ENCODE measurements at regions not wholly inside any gene's neighbourhood (a gene's known extent, or its start where the extent isn't known, plus 50 kb on each side); places are given as distances from the start of the nearest gene placed in this dataset.

DNA sequence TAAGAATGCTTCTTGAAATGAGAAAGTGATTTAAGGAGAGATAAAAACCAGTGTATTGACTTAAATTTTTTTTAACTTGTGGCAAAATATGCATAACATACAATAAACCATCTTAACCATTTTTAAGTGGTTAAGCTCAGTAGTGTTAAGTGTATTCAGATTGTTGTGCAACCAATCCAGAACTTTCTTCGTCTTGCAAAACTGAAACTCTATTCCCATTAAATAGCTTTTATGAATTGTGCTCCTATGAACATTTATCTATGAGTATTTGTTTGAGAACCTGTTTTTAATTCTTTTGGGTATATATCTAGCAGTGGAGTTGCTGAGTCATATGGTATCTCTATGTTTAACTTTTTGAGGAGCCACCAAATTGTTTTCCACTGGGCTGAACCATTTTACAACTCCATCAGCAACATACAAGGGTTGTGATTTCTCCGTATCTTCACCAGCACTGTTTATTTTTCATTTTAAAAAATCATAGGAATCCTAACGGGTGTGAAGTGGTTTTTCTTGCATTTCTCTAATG, 76.6 kb upstream of the ACTBL2 start:
- H3K4me1 ChIP-seq (ENCODE audit: insufficient read depth), result no peaks in the 10 kb centered on the region
- 54 to 61% (median 56%) methylated on average over 3 of the region's 3 CpGs for WGBS, 3 donors
- no peaks in the 10 kb centered on the region for H3K9me3 ChIP-seq
- H3K27me3 ChIP-seq, result no peaks in the 10 kb centered on the region
- no peak for TF ChIP-seq POLR2A (IDR thresholded peaks at IDR 0.05)
- TF ChIP-seq EP300 (IDR thresholded peaks at IDR 0.05), result no peak
- TF ChIP-seq, protein P1, sequence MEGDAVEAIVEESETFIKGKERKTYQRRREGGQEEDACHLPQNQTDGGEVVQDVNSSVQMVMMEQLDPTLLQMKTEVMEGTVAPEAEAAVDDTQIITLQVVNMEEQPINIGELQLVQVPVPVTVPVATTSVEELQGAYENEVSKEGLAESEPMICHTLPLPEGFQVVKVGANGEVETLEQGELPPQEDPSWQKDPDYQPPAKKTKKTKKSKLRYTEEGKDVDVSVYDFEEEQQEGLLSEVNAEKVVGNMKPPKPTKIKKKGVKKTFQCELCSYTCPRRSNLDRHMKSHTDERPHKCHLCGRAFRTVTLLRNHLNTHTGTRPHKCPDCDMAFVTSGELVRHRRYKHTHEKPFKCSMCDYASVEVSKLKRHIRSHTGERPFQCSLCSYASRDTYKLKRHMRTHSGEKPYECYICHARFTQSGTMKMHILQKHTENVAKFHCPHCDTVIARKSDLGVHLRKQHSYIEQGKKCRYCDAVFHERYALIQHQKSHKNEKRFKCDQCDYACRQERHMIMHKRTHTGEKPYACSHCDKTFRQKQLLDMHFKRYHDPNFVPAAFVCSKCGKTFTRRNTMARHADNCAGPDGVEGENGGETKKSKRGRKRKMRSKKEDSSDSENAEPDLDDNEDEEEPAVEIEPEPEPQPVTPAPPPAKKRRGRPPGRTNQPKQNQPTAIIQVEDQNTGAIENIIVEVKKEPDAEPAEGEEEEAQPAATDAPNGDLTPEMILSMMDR (IDR thresholded peaks at IDR 0.05), result no peak
- H3K4me3 ChIP-seq, result no peak overlapping the region
- intact Hi-C loops (cut with DNase I), result no loop called here
- H3K36me3 ChIP-seq, result no peaks in the 10 kb centered on the region
- no peak overlapping the region for H3K27ac ChIP-seq
- DNase-seq, result no peak

DNA sequence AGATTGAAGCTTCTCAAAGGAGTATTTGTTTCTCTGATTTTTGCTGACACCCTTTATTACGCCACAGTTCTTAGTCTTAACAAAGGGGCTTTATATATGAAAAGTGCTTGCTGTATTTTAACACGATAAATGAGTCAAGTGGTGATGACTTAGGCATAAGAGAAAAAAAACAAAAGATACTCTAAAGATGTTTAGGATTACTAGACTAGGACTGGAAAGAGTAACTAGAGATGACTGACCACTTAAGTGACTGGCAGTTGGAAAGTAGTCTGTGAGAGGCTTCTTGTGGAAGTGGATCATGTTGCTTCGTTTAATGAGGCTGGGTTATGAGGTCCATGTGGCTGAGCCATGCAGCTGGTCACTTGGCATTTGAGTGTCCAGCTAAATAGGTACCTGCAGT, 69.4 kb upstream of the ACTBL2 start:
- WGBS, 3 donors, result 92 to 94% (median 94%) methylated on average over 3 of the region's 3 CpGs
- DNase-seq, result no peak
- H3K27me3 ChIP-seq, result no peaks in the 10 kb centered on the region
- intact Hi-C loops (cut with DNase I), result no loop called here
- H3K4me1 ChIP-seq (ENCODE audit: insufficient read depth), result no peaks in the 10 kb centered on the region
- H3K36me3 ChIP-seq, result no peaks in the 10 kb centered on the region
- no peak overlapping the region for H3K4me3 ChIP-seq
- TF ChIP-seq POLR2A (IDR thresholded peaks at IDR 0.05), result no peak
- TF ChIP-seq, protein P1 (IDR thresholded peaks at IDR 0.05), result no peak
- no peak for TF ChIP-seq EP300 (IDR thresholded peaks at IDR 0.05)
- no peak overlapping the region for H3K27ac ChIP-seq
- H3K9me3 ChIP-seq, result no peaks in the 10 kb centered on the region

DNA sequence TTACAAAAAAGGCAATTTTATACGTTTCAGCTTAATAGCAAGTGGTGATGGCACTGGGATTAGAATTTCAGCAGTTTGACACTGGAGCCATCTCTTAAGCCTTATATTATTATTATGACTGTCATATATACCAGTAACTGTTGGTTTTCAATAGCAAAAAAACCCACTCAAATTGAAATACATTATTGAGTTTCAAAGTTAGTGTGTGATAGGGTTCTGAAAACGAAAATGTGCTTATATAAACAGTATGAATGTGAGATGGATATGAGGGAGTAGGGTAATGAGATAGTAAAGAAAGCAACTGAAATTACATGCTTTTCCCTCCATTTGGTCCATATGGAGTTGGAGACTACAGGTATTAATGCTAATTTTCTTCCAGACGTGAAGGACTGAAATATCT, 68.6 kb upstream of the ACTBL2 start:
- no peak overlapping the region for H3K4me3 ChIP-seq
- intact Hi-C loops (cut with DNase I), result no loop called here
- H3K4me1 ChIP-seq (ENCODE audit: insufficient read depth), result no peaks in the 10 kb centered on the region
- H3K27ac ChIP-seq, result no peak overlapping the region
- no peaks in the 10 kb centered on the region for H3K36me3 ChIP-seq
- TF ChIP-seq EP300 (IDR thresholded peaks at IDR 0.05) (no peak), POLR2A (IDR thresholded peaks at IDR 0.05) (no peak)
- TF ChIP-seq, protein P1 (IDR thresholded peaks at IDR 0.05), result no peak
- DNase-seq, result no peak
- WGBS, 3 donors, result 84 to 89% (median 87%) methylated on average over 3 of the region's 3 CpGs
- H3K27me3 ChIP-seq, result no peaks in the 10 kb centered on the region
- no peaks in the 10 kb centered on the region for H3K9me3 ChIP-seq

DNA sequence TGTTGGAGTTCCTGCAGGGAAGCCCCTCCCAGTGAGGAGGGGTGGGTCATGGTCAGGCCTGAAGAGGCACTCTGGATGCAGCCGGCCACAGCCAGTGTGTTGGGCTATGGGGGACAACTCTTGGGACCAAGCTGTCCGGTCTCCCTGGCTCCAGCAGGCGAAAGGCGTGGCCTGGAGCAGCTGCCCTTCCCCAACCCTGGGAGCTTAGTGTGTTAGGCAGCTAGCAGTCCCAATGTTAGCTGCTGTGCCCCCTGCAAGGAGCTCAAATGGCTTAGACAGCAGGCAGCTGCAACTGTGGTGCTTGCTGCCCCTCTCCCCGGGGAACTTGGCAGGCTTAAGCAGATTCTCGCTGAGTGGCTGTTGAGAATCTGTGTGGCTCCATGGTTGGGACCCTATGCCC, 67.5 kb upstream of the ACTBL2 start:
- Histone ChIP-seq H3K27ac (no peak overlapping the region), H3K27me3 (no peaks in the 10 kb centered on the region), H3K4me3 (no peak overlapping the region), H3K36me3 (no peaks in the 10 kb centered on the region), H3K9me3 (no peaks in the 10 kb centered on the region), H3K4me1 (ENCODE audit: insufficient read depth) (no peaks in the 10 kb centered on the region)
- 90 to 98% (median 92%) methylated on average over 5 to 6 of the region's 6 CpGs for WGBS, 3 donors
- DNase-seq, result no peak
- intact Hi-C loops (cut with DNase I), result no loop called here
- no peak for TF ChIP-seq POLR2A (IDR thresholded peaks at IDR 0.05)
- TF ChIP-seq EP300 (IDR thresholded peaks at IDR 0.05), result no peak
- TF ChIP-seq, protein P1 (IDR thresholded peaks at IDR 0.05), result no peak

All from ovary (tissue), 7 donors.